Hepatocyte (in vitro differentiated cells): ENCODE measurements at regions not wholly inside any gene's neighbourhood (a gene's known extent, or its start where the extent isn't known, plus 50 kb on each side); places are given as distances from the start of the nearest gene placed in this dataset.

ENCODE experiments used
- DNase-seq: peaks from one replicate; pipeline ENCODE4 v3.0.0-alpha.2; 2016; ENCODE audit warnings: low spot score
- H2AFZ ChIP-seq: fragments of 200-600 bp; sonication (generic); 2 replicates; pipeline ENCODE4 v1.6.0; 2016; ENCODE audit warnings: antibody characterized with exemption, mild to moderate bottlenecking
- H3K27ac ChIP-seq: fragments of 200-600 bp; sonication (generic); 2 replicates; pipeline ENCODE4 v1.5.1; 2016; ENCODE audit warnings: mild to moderate bottlenecking
- H3K27me3 ChIP-seq: fragments of 200-600 bp; sonication (generic); 2 replicates; pipeline ENCODE4 v1.6.1; 2016
- H3K36me3 ChIP-seq: fragments of 200-600 bp; sonication (generic); replicated peaks from 2 replicates; pipeline ENCODE4 v1.5.1; 2016; ENCODE audit warnings: low read depth; ENCODE audit not compliant: insufficient read depth
- H3K4me1 ChIP-seq: fragments of 200-600 bp; sonication (generic); 2 replicates; pipeline ENCODE4 v1.5.1; 2016; ENCODE audit warnings: mild to moderate bottlenecking, moderate library complexity; ENCODE audit not compliant: insufficient read depth
- H3K4me2 ChIP-seq: fragments of 200-600 bp; sonication (generic); 2 replicates; pipeline ENCODE4 v1.6.0; 2016
- H3K4me3 ChIP-seq: fragments of 200-600 bp; sonication (generic); 2 replicates; pipeline ENCODE4 v1.5.1; 2016; ENCODE audit warnings: mild to moderate bottlenecking
- H3K79me2 ChIP-seq: fragments of 200-600 bp; sonication (generic); 2 replicates; pipeline ENCODE4 v1.6.0; 2017; ENCODE audit warnings: mild to moderate bottlenecking
- H3K9me2 ChIP-seq: fragments of 200-600 bp; sonication (generic); replicated peaks from 2 replicates; pipeline ENCODE4 v1.6.0; 2017; ENCODE audit warnings: mild to moderate bottlenecking; ENCODE audit not compliant: insufficient read depth
- H3K9me3 ChIP-seq: fragments of 200-600 bp; sonication (generic); 2 replicates; pipeline ENCODE4 v1.5.1; 2016; ENCODE audit warnings: low read depth, mild to moderate bottlenecking
- H4K20me1 ChIP-seq: fragments of 200-600 bp; sonication (generic); 2 replicates; pipeline ENCODE4 v1.6.0; 2016; ENCODE audit warnings: mild to moderate bottlenecking; ENCODE audit not compliant: insufficient read depth, poor library complexity, severe bottlenecking
- CTCF ChIP-seq: fragments of 200-600 bp; sonication (generic); IDR thresholded peaks from 2 replicates; pipeline ENCODE4 v1.5.1; 2016; ENCODE audit warnings: antibody characterized with exemption, mild to moderate bottlenecking; ENCODE audit not compliant: poor library complexity
- EZH2 ChIP-seq: fragments of 200-600 bp; sonication (generic); IDR thresholded peaks from 2 replicates; pipeline ENCODE4 v1.6.1; 2016; ENCODE audit warnings: antibody characterized with exemption, mild to moderate bottlenecking, borderline replicate concordance
- EZH2phosphoT487 ChIP-seq: fragments of 200-600 bp; sonication (generic); IDR thresholded peaks from one replicate; pipeline ENCODE4 v1.6.1; 2018; ENCODE audit warnings: antibody characterized with exemption, mild to moderate bottlenecking, low read depth, moderate library complexity; ENCODE audit not compliant: unreplicated experiment, severe bottlenecking
- WGBS: methylation state at CpG from one replicate; pipeline ENCODE4 v1.1.6; 2016; ENCODE audit warnings: low lambda C conversion rate; ENCODE audit errors: missing lambda C conversion rate; 5-methylcytosine and 5-hydroxymethylcytosine counted together

- 42% methylated on average over 3 of the region's 3 CpGs for WGBS
- Histone ChIP-seq H3K27ac (no peak overlapping the region), H3K79me2 (no peaks in the 10 kb centered on the region), H4K20me1 (no peaks in the 10 kb centered on the region), H3K36me3 (no peaks in the 10 kb centered on the region), H3K4me3 (no peak overlapping the region), H3K9me3 (no peaks in the 10 kb centered on the region), H2AFZ (no peak overlapping the region), H3K27me3 (no peaks in the 10 kb centered on the region), H3K9me2 (no peaks in the 10 kb centered on the region), H3K4me2 (no peak overlapping the region), H3K4me1 (no peaks in the 10 kb centered on the region)
- TF ChIP-seq EZH2phosphoT487 (no peak), EZH2 (no peak), CTCF (no peak)
- no peak for DNase-seq
Observed at GRCh38 chr2:140178234-140178633, 1398.0 kb upstream of the NXPH2 start.

GRCh38 chr2:140177086-140177485 lies 1396.9 kb upstream of the NXPH2 start:
- Histone ChIP-seq H3K27me3 (no peaks in the 10 kb centered on the region), H3K27ac (no peak overlapping the region), H3K36me3 (no peaks in the 10 kb centered on the region), H3K79me2 (no peaks in the 10 kb centered on the region), H3K4me3 (no peak overlapping the region), H3K9me3 (no peaks in the 10 kb centered on the region), H3K9me2 (no peaks in the 10 kb centered on the region), H3K4me1 (no peaks in the 10 kb centered on the region), H2AFZ (no peak overlapping the region), H4K20me1 (no peaks in the 10 kb centered on the region), H3K4me2 (no peak overlapping the region)
- no peak for TF ChIP-seq CTCF
- no peak for TF ChIP-seq EZH2
- TF ChIP-seq EZH2phosphoT487, result no peak
- WGBS, result 96% methylated on average over 3 of the region's 3 CpGs
- no peak for DNase-seq

GRCh38 chr2:140173790-140174189 lies 1393.6 kb upstream of the NXPH2 start:
- Histone ChIP-seq H3K9me3 (no peaks in the 10 kb centered on the region), H3K9me2 (no peaks in the 10 kb centered on the region), H3K27ac (no peak overlapping the region), H2AFZ (no peak overlapping the region), H3K36me3 (no peaks in the 10 kb centered on the region), H3K4me2 (no peak overlapping the region), H3K4me1 (no peaks in the 10 kb centered on the region), H3K27me3 (no peaks in the 10 kb centered on the region), H4K20me1 (no peaks in the 10 kb centered on the region), H3K79me2 (no peaks in the 10 kb centered on the region), H3K4me3 (no peak overlapping the region)
- no peak for TF ChIP-seq CTCF
- no peak for TF ChIP-seq EZH2phosphoT487
- TF ChIP-seq EZH2, result no peak
- DNase-seq, result no peak
- 87% methylated on average over 5 of the region's 5 CpGs for WGBS

GRCh38 chr2:140164449-140164848 lies 1384.3 kb upstream of the NXPH2 start:
- Histone ChIP-seq H3K27ac (no peak overlapping the region), H4K20me1 (no peaks in the 10 kb centered on the region), H3K36me3 (no peaks in the 10 kb centered on the region), H3K4me1 (no peaks in the 10 kb centered on the region), H3K4me2 (no peak overlapping the region), H3K27me3 (no peaks in the 10 kb centered on the region), H3K79me2 (no peaks in the 10 kb centered on the region), H3K4me3 (no peak overlapping the region), H3K9me2 (no peaks in the 10 kb centered on the region), H3K9me3 (no peaks in the 10 kb centered on the region), H2AFZ (no peak overlapping the region)
- no peak for DNase-seq
- TF ChIP-seq CTCF (no peak), EZH2phosphoT487 (no peak), EZH2 (no peak)
- WGBS, result 94% methylated on average over 1 of the region's 1 CpG
